Tibial nerve (tissue), 4 donors: ENCODE measurements at regions not wholly inside any gene's neighbourhood (a gene's known extent, or its start where the extent isn't known, plus 50 kb on each side); places are given as distances from the start of the nearest gene placed in this dataset.

Source experiments
- EP300 ChIP-seq, 2 donors: sonication (generic); formaldehyde crosslinking; IDR thresholded peaks; one replicate each; pipeline ENCODE4 v1.6.1; 2017; ENCODE audit warnings: antibody characterized with exemption in 2 of 2, mild to moderate bottlenecking in 1 of 2
- POLR2A ChIP-seq, 2 donors: fragments of 450-650 bp; IDR thresholded peaks; one replicate each; pipeline ENCODE4 v1.6.1; 2017; ENCODE audit warnings: antibody characterized with exemption in 2 of 2, mild to moderate bottlenecking in 2 of 2, moderate library complexity in 2 of 2
- TF ChIP-seq, protein P1 (sequence below), 5 experiments: fragments of 200-600 bp in 3 of 5; fragments of 450-650 bp in 2 of 5; sonication (generic) in 3 of 5; IDR thresholded peaks; one replicate each; pipeline ENCODE4 v1.5.1; 2016 to 2019; ENCODE audit warnings: antibody characterized with exemption in 5 of 5, mild to moderate bottlenecking in 3 of 5, moderate library complexity in 2 of 5

DNA sequence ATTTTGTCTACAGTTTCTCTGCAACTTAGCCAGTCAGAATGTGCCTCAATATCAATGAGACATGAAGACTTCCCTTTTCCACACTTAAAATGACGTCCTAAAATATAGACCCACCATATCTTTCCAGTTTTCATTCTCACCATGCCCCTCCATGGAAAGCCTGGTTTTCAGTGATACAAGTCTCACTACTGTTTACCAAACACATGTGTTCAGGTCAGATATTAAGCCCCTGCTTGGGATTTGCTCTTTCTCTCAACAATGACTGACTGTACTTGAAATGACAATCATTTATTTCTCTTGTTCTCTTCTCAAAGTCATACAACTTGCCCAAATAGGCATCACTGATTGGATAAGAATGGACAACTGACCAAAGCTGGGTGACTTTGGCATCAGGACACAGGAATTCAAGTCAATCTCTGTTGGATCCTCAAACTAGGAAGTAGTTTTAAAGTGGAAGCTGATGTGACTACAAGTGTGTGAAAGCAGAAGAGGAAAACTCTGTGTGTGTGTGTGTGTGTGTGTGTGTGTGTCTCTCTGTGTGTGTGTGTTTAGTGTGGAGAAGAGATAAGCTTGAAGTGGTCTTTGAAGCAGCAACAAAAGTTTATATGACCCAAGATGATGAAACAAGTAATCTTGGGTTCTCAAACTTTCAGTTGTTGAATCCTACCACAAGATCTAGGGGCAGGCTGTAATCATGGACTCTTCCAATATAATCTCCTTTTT, 217.4 kb upstream of the FGF13 start:
- TF ChIP-seq, protein P1, sequence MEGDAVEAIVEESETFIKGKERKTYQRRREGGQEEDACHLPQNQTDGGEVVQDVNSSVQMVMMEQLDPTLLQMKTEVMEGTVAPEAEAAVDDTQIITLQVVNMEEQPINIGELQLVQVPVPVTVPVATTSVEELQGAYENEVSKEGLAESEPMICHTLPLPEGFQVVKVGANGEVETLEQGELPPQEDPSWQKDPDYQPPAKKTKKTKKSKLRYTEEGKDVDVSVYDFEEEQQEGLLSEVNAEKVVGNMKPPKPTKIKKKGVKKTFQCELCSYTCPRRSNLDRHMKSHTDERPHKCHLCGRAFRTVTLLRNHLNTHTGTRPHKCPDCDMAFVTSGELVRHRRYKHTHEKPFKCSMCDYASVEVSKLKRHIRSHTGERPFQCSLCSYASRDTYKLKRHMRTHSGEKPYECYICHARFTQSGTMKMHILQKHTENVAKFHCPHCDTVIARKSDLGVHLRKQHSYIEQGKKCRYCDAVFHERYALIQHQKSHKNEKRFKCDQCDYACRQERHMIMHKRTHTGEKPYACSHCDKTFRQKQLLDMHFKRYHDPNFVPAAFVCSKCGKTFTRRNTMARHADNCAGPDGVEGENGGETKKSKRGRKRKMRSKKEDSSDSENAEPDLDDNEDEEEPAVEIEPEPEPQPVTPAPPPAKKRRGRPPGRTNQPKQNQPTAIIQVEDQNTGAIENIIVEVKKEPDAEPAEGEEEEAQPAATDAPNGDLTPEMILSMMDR (IDR thresholded peaks at IDR 0.05): no peak
- TF ChIP-seq POLR2A (IDR thresholded peaks at IDR 0.05) (no peak), EP300 (IDR thresholded peaks at IDR 0.05) (no peak)
